ENCODE measurements at regions not wholly inside any gene's neighbourhood (a gene's known extent, or its start where the extent isn't known, plus 50 kb on each side); places are given as distances from the start of the nearest gene placed in this dataset.

- ChIA-PET CTCF (interaction anchor here (0.6 to 0.9 kb wide), 3 partner anchors 25 to 538 kb away, joined by 3 to 4 read pairs (median 3); no protein-coding TSS in a partner anchor), POLR2A (no interaction called here)
Measured at GRCh38 chr12:47441490-47441889, 264.3 kb downstream of the RPAP3 start.

More at GRCh38 chr12:47441490-47441889, 264.3 kb downstream of the RPAP3 start:
- Histone ChIP-seq H3K36me3 (ENCODE audit: control insufficient read depth in 2 of 2, insufficient read depth in 1 of 2, low read length in 2 of 2) (no peaks in the 10 kb centered on the region), H3K27ac (ENCODE audit: extremely low read depth, low read depth, low read length) (no peak overlapping the region), H3K9me3 (ENCODE audit: control insufficient read depth, insufficient read depth, low read depth, low read length) (peaks cover 2% of the 10 kb centered on the region; the same call in 1 of the 2 replicates), H3K4me3 (ENCODE audit: low read depth, low read length) (no peak overlapping the region), H3K4me1 (ENCODE audit: control insufficient read depth, insufficient read depth, low read length) (0 out of 2 replicates have a peak, but pooled peaks cover 2% of the 10 kb centered on the region)
- TF ChIP-seq ZBTB44 (tag by site-specific recombination; IDR thresholded peaks at IDR 0.05), result no peak
- TF ChIP-seq ZNF266 (tag by site-specific recombination; IDR thresholded peaks at IDR 0.05; ENCODE audit: low read depth), result no peak
- no peak for TF ChIP-seq ZNF18 (tag by site-specific recombination; IDR thresholded peaks at IDR 0.05)
- no peak for TF ChIP-seq ZNF16 (tag by site-specific recombination; IDR thresholded peaks at IDR 0.05; ENCODE audit: low read depth)
- no peak for TF ChIP-seq ZSCAN4 (tag by site-specific recombination; IDR thresholded peaks at IDR 0.05)
- no peak for TF ChIP-seq ZNF639 (tag by site-specific recombination; IDR thresholded peaks at IDR 0.05)
- no peak for TF ChIP-seq RBAK (tag by site-specific recombination; IDR thresholded peaks at IDR 0.05)
- no peak for TF ChIP-seq BCL11B (tag by site-specific recombination; IDR thresholded peaks at IDR 0.05; ENCODE audit: low read depth)
- TF ChIP-seq ZSCAN18 (tag by site-specific recombination; IDR thresholded peaks at IDR 0.05), result no peak
- TF ChIP-seq ZBTB8A (tag by site-specific recombination; IDR thresholded peaks at IDR 0.05), result no peak
- TF ChIP-seq ZNF391 (tag by site-specific recombination; IDR thresholded peaks at IDR 0.05; ENCODE audit: borderline replicate concordance, low read depth), result no peak
- no peak for TF ChIP-seq ZFP69B (tag by site-specific recombination; IDR thresholded peaks at IDR 0.05)
- TF ChIP-seq, protein P1, sequence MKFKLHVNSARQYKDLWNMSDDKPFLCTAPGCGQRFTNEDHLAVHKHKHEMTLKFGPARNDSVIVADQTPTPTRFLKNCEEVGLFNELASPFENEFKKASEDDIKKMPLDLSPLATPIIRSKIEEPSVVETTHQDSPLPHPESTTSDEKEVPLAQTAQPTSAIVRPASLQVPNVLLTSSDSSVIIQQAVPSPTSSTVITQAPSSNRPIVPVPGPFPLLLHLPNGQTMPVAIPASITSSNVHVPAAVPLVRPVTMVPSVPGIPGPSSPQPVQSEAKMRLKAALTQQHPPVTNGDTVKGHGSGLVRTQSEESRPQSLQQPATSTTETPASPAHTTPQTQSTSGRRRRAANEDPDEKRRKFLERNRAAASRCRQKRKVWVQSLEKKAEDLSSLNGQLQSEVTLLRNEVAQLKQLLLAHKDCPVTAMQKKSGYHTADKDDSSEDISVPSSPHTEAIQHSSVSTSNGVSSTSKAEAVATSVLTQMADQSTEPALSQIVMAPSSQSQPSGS (tag by site-specific recombination; IDR thresholded peaks at IDR 0.05; ENCODE audit: low read depth), result no peak
- no peak for TF ChIP-seq ZNF473 (tag by site-specific recombination; IDR thresholded peaks at IDR 0.05)
- TF ChIP-seq ZNF785 (tag by site-specific recombination; IDR thresholded peaks at IDR 0.05), result no peak
